K562 (cell line): ENCODE measurements at regions not wholly inside any gene's neighbourhood (a gene's known extent, or its start where the extent isn't known, plus 50 kb on each side); places are given as distances from the start of the nearest gene placed in this dataset.

Experiments
- ATAC-seq: fragments of 200-7000 bp; cut with Tn5 transposase; 3 replicates; pipeline ENCODE4 v1.9.1; 2020; ENCODE audit warnings: moderate library complexity
- BruUV-seq: library from RNA; stranded (reverse); fragments of 400-500 nt; replicated peaks from 2 replicates; lab custom pipeline; 2021; lab: Mats Ljungman, UMichigan
- CTCF ChIA-PET: fragments of 300-600 bp; formaldehyde crosslinking; extraction: SDS; loops from one replicate; lab custom pipeline; 2021; ENCODE audit warnings: low intra/inter-chr PET ratio; lab: Yijun Ruan, JAX
- POLR2A ChIA-PET: fragments of 300-600, 350-650 bp; sonication (Branson Sonifier 250); formaldehyde crosslinking; extraction: SDS; loops from one replicate; lab custom pipeline; 2021; ENCODE audit warnings: antibody characterized with exemption, inconsistent platforms; lab: Yijun Ruan, JAX
- DNase-seq, 4 experiments: peaks; one replicate each; pipeline versions ENCODE4 v3.0.0 to v3.0.0-alpha.2; 2011 to 2018; ENCODE audit warnings: low spot score in 3 of 4, mixed read lengths in 3 of 4; ENCODE audit errors: extremely low read depth in 1 of 4
- FAIRE-seq: peaks from 2 replicates; lab custom pipeline; 2011; peaks lifted over from hg19 to GRCh38; lab: Jason Lieb, UNC
- H2AFZ ChIP-seq: 2 replicates; pipeline ENCODE4 v1.6.0; 2011; ENCODE audit warnings: low read depth, low read length, control low read depth, inconsistent platforms
- H3K27ac ChIP-seq: fragments of 200-600 bp; 3 replicates; pipeline ENCODE4 v1.8.0; 2011; ENCODE audit warnings: low read depth, mild to moderate bottlenecking, control low read depth, inconsistent platforms, low read length, moderate library complexity, mixed read lengths; ENCODE audit errors: extremely low read depth
- H3K27me3 ChIP-seq, 2 experiments: fragments of 300-600 bp in 1 of 2; 2 replicates in 1 of 2; 3 replicates in 1 of 2; pipeline versions ENCODE4 v1.6.0 to v1.8.0; 2011; ENCODE audit warnings: inconsistent platforms in 2 of 2, low read length in 2 of 2, mild to moderate bottlenecking in 1 of 2, mixed read lengths in 1 of 2, moderate library complexity in 1 of 2; ENCODE audit not compliant: control insufficient read depth in 2 of 2, insufficient read depth in 2 of 2
- H3K36me3 ChIP-seq: fragments of 300-600 bp; 3 replicates; pipeline ENCODE4 v1.8.0; 2011; ENCODE audit warnings: mild to moderate bottlenecking, low read length, inconsistent platforms; ENCODE audit not compliant: control insufficient read depth, insufficient read depth
- H3K4me1 ChIP-seq, 2 experiments: fragments of 200-600 bp in 1 of 2; replicated peaks in 1 of 2; 2 replicates in 1 of 2; 3 replicates in 1 of 2; pipeline versions ENCODE4 v1.5.1 to v1.8.0; 2011; ENCODE audit warnings: inconsistent platforms in 2 of 2, low read length in 2 of 2, mild to moderate bottlenecking in 1 of 2, mixed read lengths in 1 of 2, moderate library complexity in 1 of 2; ENCODE audit not compliant: control insufficient read depth in 2 of 2, insufficient read depth in 2 of 2
- H3K4me2 ChIP-seq: 2 replicates; pipeline ENCODE4 v1.6.1; 2011; ENCODE audit warnings: low read length, control low read depth, inconsistent platforms, mixed read lengths; ENCODE audit not compliant: insufficient read depth
- H3K4me3 ChIP-seq: fragments of 200-600 bp; sonication (generic), shearing (Covaris generic); 2 replicates; pipeline ENCODE4 v1.5.1; 2016; ENCODE audit warnings: control low read depth, inconsistent platforms
- H3K79me2 ChIP-seq: fragments of 200-600 bp; 3 replicates; pipeline ENCODE4 v1.8.0; 2011; ENCODE audit warnings: low read length, inconsistent platforms; ENCODE audit not compliant: control insufficient read depth, insufficient read depth
- H3K9ac ChIP-seq, 2 experiments: 2 replicates each; pipeline versions ENCODE4 v1.6.0 to v1.6.1; 2011; ENCODE audit warnings: low read depth in 2 of 2, low read length in 2 of 2, control low read depth in 1 of 2, inconsistent platforms in 1 of 2, mild to moderate bottlenecking in 1 of 2, mixed read lengths in 1 of 2; ENCODE audit not compliant: insufficient read depth in 1 of 2
- H3K9me1 ChIP-seq: one replicate; pipeline ENCODE4 v1.6.0; 2011; ENCODE audit warnings: inconsistent platforms, mild to moderate bottlenecking, low read length, moderate library complexity; ENCODE audit not compliant: control insufficient read depth, insufficient read depth
- H3K9me3 ChIP-seq: replicated peaks from 2 replicates; pipeline ENCODE4 v1.5.1; 2011; ENCODE audit warnings: low read depth, low read length, inconsistent platforms; ENCODE audit not compliant: control insufficient read depth, insufficient read depth
- H4K20me1 ChIP-seq: replicated peaks from 2 replicates; pipeline ENCODE4 v1.6.1; 2011; ENCODE audit warnings: low read length, inconsistent platforms, mixed read lengths; ENCODE audit not compliant: control insufficient read depth, insufficient read depth
- BRD9 ChIP-seq: fragments of 450-650 bp; IDR thresholded peaks from 2 replicates; pipeline ENCODE4 v1.6.1; 2018; ENCODE audit warnings: low read depth; ENCODE audit not compliant: partially characterized antibody
- BRF2 ChIP-seq: IDR thresholded peaks from 3 replicates; pipeline ENCODE4 v1.6.1; 2011; ENCODE audit warnings: borderline replicate concordance, mild to moderate bottlenecking; ENCODE audit not compliant: insufficient read length, insufficient read depth
- DDX20 ChIP-seq: fragments of 450-650 bp; IDR thresholded peaks from 2 replicates; pipeline ENCODE4 v1.6.1; 2016; ENCODE audit warnings: missing genetic modification characterization, low read depth, mild to moderate bottlenecking, missing compliant biosample characterization, moderate library complexity
- DEAF1 ChIP-seq: fragments of 450-650 bp; formaldehyde crosslinking; IDR thresholded peaks from 2 replicates; pipeline ENCODE4 v1.4.0; 2020; ENCODE audit warnings: mild to moderate bottlenecking, moderate library complexity
- ETV6 ChIP-seq, 3 experiments: fragments of 150-350 bp in 1 of 3; sonication (generic) in 1 of 3; formaldehyde crosslinking in 1 of 3; IDR thresholded peaks; 2 replicates each; pipeline versions ENCODE4 v1.6.1 to v1.8.0; 2014 to 2022; ENCODE audit warnings: borderline replicate concordance in 2 of 3, low read depth in 2 of 3, antibody characterized with exemption in 1 of 3, low read length in 1 of 3, mild to moderate bottlenecking in 1 of 3, missing genetic modification reagents in 1 of 3
- FIP1L1 ChIP-seq: fragments of 200-400 bp; formaldehyde crosslinking; IDR thresholded peaks from 2 replicates; pipeline ENCODE4 v1.6.1; 2018; ENCODE audit warnings: mild to moderate bottlenecking, low read depth, low read length; ENCODE audit not compliant: poor library complexity, severe bottlenecking
- NKRF ChIP-seq: fragments of 450-650 bp; IDR thresholded peaks from 2 replicates; pipeline ENCODE4 v1.6.1; 2016; ENCODE audit warnings: borderline replicate concordance
- RBM39 ChIP-seq: fragments of 200-400 bp; formaldehyde crosslinking; optimal IDR thresholded peaks from 2 replicates; pipeline ENCODE3; 2018; ENCODE audit warnings: low read depth, low read length
- RFX5 ChIP-seq: IDR thresholded peaks from 2 replicates; pipeline ENCODE4 v1.6.1; 2011; ENCODE audit warnings: low read depth, mild to moderate bottlenecking, improper control_type of control experiment, low read length
- SETDB1 ChIP-seq: IDR thresholded peaks from one replicate; pipeline ENCODE4 v1.6.1; 2012; ENCODE audit warnings: low read length, control low read depth, inconsistent platforms
- SRSF7 ChIP-seq: fragments of 200-400 bp; formaldehyde crosslinking; optimal IDR thresholded peaks from 2 replicates; pipeline ENCODE3; 2017; ENCODE audit warnings: mild to moderate bottlenecking, low read depth, low read length
- ZNF197 ChIP-seq: fragments of 200-800 bp; sonication (Bioruptor generic); IDR thresholded peaks from 2 replicates; pipeline ENCODE4 v1.6.1; 2016; ENCODE audit warnings: low read depth, missing genetic modification characterization, missing compliant biosample characterization
- ZNF384 ChIP-seq: IDR thresholded peaks from 2 replicates; pipeline ENCODE4 v1.6.1; 2012; ENCODE audit warnings: low read depth, low read length, improper control_type of control experiment
- ZNF79 ChIP-seq: fragments of 250-450 bp; sonication (Bioruptor Pico); IDR thresholded peaks from 2 replicates; pipeline ENCODE4 v1.4.0; 2020; ENCODE audit warnings: low read depth, mild to moderate bottlenecking, moderate library complexity
- WGBS: fragments of 100-300 bp; shearing (Covaris generic); methylation state at CpG from one replicate; pipeline ENCODE4 v1.1.6; 2016; ENCODE audit warnings: low coverage, mixed read lengths; ENCODE audit not compliant: insufficient coverage; ENCODE audit errors: missing lambda C conversion rate; 5-methylcytosine and 5-hydroxymethylcytosine counted together
- in situ Hi-C: fragments of 300-500 bp; cut with MboI; formaldehyde crosslinking; loops from 4 replicates; pipeline ENCODE4 v1.15.0; 2018; ENCODE audit warnings: inconsistent platforms, mixed read lengths
- intact Hi-C: fragments of 100-400 bp; cut with micrococcal nuclease; formaldehyde crosslinking; loops from 2 replicates; pipeline ENCODE4 v1.14.2; 2022
- TF ChIP-seq, protein P1 (sequence below): fragments of 250-450 bp; sonication (Bioruptor Pico); IDR thresholded peaks from 2 replicates; pipeline ENCODE4 v1.4.0; 2020

DNA sequence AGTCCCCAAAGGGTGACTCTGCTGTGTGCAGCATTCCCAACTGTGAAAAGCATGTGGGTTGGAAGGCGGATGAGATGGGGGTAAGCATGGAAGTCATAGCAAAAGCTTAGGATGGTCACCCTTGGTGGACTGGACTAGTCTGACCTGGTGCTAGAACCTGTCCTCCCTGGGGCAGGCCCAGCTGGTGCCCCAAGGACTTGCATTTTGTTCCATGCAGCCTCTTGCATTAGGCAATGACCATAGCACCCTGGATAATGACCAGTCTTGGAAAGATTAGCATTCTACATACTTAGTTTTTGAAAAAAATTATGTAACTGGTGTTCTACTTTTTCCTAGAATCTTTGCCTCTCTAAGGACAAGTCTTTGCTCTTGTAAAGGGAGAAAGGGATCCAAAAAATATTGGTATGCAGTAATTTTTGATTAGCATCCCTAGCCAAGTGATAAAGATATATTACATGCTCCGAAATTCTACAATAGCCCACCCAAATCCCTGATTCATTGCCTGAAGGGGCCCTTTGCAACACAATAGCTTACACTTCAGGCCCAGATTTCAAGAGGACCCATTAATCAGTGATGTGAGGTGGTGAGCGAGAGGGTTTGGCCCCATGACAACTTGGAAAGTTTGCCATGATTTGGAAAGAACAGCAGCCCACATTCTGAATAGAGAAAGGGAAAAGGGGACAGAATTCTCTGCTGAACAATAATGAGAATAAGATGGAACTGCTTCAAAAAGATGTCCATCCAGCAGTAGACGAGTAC is 93.3 kb upstream of the CD180 start:
- intact Hi-C loops, result no loop called here
- no peak overlapping the region for H3K9ac ChIP-seq
- no peaks in the 10 kb centered on the region for H3K4me1 ChIP-seq
- POLR2A ChIA-PET, result no interaction called here
- ATAC-seq (no peak), DNase-seq (no peak), FAIRE-seq (no peak)
- in situ Hi-C loops, result no loop called here
- WGBS, result 0% methylated on average over 4 of the region's 4 CpGs
- H3K27ac ChIP-seq, result no peak overlapping the region
- H3K36me3 ChIP-seq, result no peaks in the 10 kb centered on the region
- no peak overlapping the region for H2AFZ ChIP-seq
- no peaks in the 10 kb centered on the region for H4K20me1 ChIP-seq
- H3K4me3 ChIP-seq, result no peak overlapping the region
- H3K79me2 ChIP-seq, result no peaks in the 10 kb centered on the region
- no peak overlapping the region for H3K4me2 ChIP-seq
- BruUV-seq, result no TSS peak
- H3K27me3 ChIP-seq, result no peaks in the 10 kb centered on the region
- CTCF ChIA-PET, result no interaction called here
- H3K9me3 ChIP-seq, result no peaks in the 10 kb centered on the region
- no peaks in the 10 kb centered on the region for H3K9me1 ChIP-seq
- no peak for TF ChIP-seq ETV6 (IDR thresholded peaks at IDR 0.05; ENCODE audit: borderline replicate concordance in 1 of 2, low read depth in 2 of 2, low read length in 1 of 2)
- no peak for TF ChIP-seq ETV6 (CRISPR knock-in tag; IDR thresholded peaks at IDR 0.05; ENCODE audit: borderline replicate concordance)
- TF ChIP-seq RFX5, result no peak
- TF ChIP-seq ZNF384, result no peak
- TF ChIP-seq SRSF7, result no peak
- no peak for TF ChIP-seq FIP1L1
- TF ChIP-seq DEAF1 (CRISPR knock-in tag), result no peak
- no peak for TF ChIP-seq RBM39
- TF ChIP-seq ZNF79, result no peak
- TF ChIP-seq SETDB1, result no peak
- TF ChIP-seq DDX20, result no peak
- no peak for TF ChIP-seq ZNF197 (CRISPR knock-in tag)
- TF ChIP-seq BRD9, result no peak
- no peak for TF ChIP-seq NKRF
- no peak for TF ChIP-seq BRF2
- TF ChIP-seq, protein P1, sequence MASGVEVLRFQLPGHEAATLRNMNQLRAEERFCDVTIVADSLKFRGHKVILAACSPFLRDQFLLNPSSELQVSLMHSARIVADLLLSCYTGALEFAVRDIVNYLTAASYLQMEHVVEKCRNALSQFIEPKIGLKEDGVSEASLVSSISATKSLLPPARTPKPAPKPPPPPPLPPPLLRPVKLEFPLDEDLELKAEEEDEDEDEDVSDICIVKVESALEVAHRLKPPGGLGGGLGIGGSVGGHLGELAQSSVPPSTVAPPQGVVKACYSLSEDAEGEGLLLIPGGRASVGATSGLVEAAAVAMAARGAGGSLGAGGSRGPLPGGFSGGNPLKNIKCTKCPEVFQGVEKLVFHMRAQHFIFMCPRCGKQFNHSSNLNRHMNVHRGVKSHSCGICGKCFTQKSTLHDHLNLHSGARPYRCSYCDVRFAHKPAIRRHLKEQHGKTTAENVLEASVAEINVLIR (CRISPR knock-in tag), result no peak
